Left ventricle myocardium inferior (tissue), 1 donor: ENCODE measurements at regions not wholly inside any gene's neighbourhood (a gene's known extent, or its start where the extent isn't known, plus 50 kb on each side); places are given as distances from the start of the nearest gene placed in this dataset.

Experiments used
- DNase-seq: peaks from one replicate; pipeline ENCODE4 v3.0.0-alpha.2; 2020
- H3K27ac ChIP-seq: fragments of 200-600 bp; replicated peaks from 2 replicates; pipeline ENCODE4 v1.8.0; 2021
- H3K27me3 ChIP-seq: fragments of 200-600 bp; 2 replicates; pipeline ENCODE4 v1.8.0; 2021; ENCODE audit warnings: low read depth
- H3K36me3 ChIP-seq: fragments of 200-600 bp; 2 replicates; pipeline ENCODE4 v1.8.0; 2021
- H3K4me1 ChIP-seq: fragments of 200-600 bp; 2 replicates; pipeline ENCODE4 v1.8.0; 2021
- H3K4me3 ChIP-seq: fragments of 200-600 bp; 2 replicates; pipeline ENCODE4 v1.8.0; 2021; ENCODE audit warnings: mild to moderate bottlenecking, moderate library complexity
- H3K9me3 ChIP-seq: fragments of 200-600 bp; replicated peaks from 2 replicates; pipeline ENCODE4 v1.8.0; 2021
- CTCF ChIP-seq: fragments of 200-600 bp; IDR thresholded peaks from 2 replicates; pipeline ENCODE4 v1.8.0; 2021; ENCODE audit warnings: antibody characterized with exemption, mild to moderate bottlenecking, borderline replicate concordance
- intact Hi-C: fragments of 100-400 bp; cut with micrococcal nuclease; formaldehyde crosslinking; loops from one replicate; pipeline ENCODE4 v1.11.0; 2022
- donor health status: DM: no; HTN: yes; CAD: no; lungs with severe emphysema.

- no peaks in the 10 kb centered on the region for H3K4me1 ChIP-seq
- no peak for DNase-seq
- TF ChIP-seq CTCF, result no peak
- H3K36me3 ChIP-seq, result no peaks in the 10 kb centered on the region
- intact Hi-C loops, result no loop called here
- no peak overlapping the region for H3K4me3 ChIP-seq
- peaks cover 4% of the 10 kb centered on the region for H3K9me3 ChIP-seq
- H3K27me3 ChIP-seq, result no peaks in the 10 kb centered on the region
- no peak overlapping the region for H3K27ac ChIP-seq
These were observed 495.6 kb downstream of the BCOR start for GRCh38 chrX:39602195-39602594.

- no peaks in the 10 kb centered on the region for H3K27me3 ChIP-seq
- H3K36me3 ChIP-seq, result no peaks in the 10 kb centered on the region
- TF ChIP-seq CTCF, result no peak
- no peak overlapping the region for H3K4me3 ChIP-seq
- no peaks in the 10 kb centered on the region for H3K4me1 ChIP-seq
- no peak for DNase-seq
- H3K9me3 ChIP-seq, result peaks cover 4% of the 10 kb centered on the region
- intact Hi-C loops, result no loop called here
- no peak overlapping the region for H3K27ac ChIP-seq
These were observed 494.5 kb downstream of the BCOR start for GRCh38 chrX:39603230-39603629.

GRCh38 chrX:39605183-39605582 is 492.6 kb downstream of the BCOR start:
- Histone ChIP-seq H3K9me3 (peaks cover 4% of the 10 kb centered on the region), H3K4me3 (no peak overlapping the region), H3K36me3 (no peaks in the 10 kb centered on the region), H3K27ac (no peak overlapping the region), H3K27me3 (no peaks in the 10 kb centered on the region), H3K4me1 (no peaks in the 10 kb centered on the region)
- TF ChIP-seq CTCF, result no peak
- no peak for DNase-seq
- intact Hi-C loops, result no loop called here

GRCh38 chrX:39605866-39606265 is 491.9 kb downstream of the BCOR start:
- Histone ChIP-seq H3K4me1 (no peaks in the 10 kb centered on the region), H3K36me3 (no peaks in the 10 kb centered on the region), H3K27ac (no peak overlapping the region), H3K9me3 (peaks cover 4% of the 10 kb centered on the region), H3K27me3 (no peaks in the 10 kb centered on the region), H3K4me3 (no peak overlapping the region)
- no peak for TF ChIP-seq CTCF
- intact Hi-C loops, result no loop called here
- DNase-seq, result no peak

- intact Hi-C loops, result no loop called here
- TF ChIP-seq CTCF, result no peak
These were observed 487.8 kb downstream of the BCOR start for GRCh38 chrX:39609941-39610340.

GRCh38 chrX:39611468-39611867 is 486.3 kb downstream of the BCOR start:
- H3K9me3 ChIP-seq, result peaks cover 4% of the 10 kb centered on the region
- no peak for TF ChIP-seq CTCF
- no peak for DNase-seq
- peaks cover 12% of the 10 kb centered on the region for H3K4me1 ChIP-seq
- H3K27me3 ChIP-seq, result no peaks in the 10 kb centered on the region
- no peaks in the 10 kb centered on the region for H3K36me3 ChIP-seq
- H3K4me3 ChIP-seq, result no peak overlapping the region
- H3K27ac ChIP-seq, result no peak overlapping the region
- intact Hi-C loops, result no loop called here

More at GRCh38 chrX:39609941-39610340, 487.8 kb downstream of the BCOR start:
- Histone ChIP-seq H3K4me1 (peaks cover 12% of the 10 kb centered on the region), H3K27me3 (no peaks in the 10 kb centered on the region), H3K9me3 (peaks cover 4% of the 10 kb centered on the region), H3K27ac (no peak overlapping the region), H3K36me3 (no peaks in the 10 kb centered on the region), H3K4me3 (no peak overlapping the region)
- DNase-seq, result no peak
